GM06990 (cell line): ENCODE measurements at regions not wholly inside any gene's neighbourhood (a gene's known extent, or its start where the extent isn't known, plus 50 kb on each side); places are given as distances from the start of the nearest gene placed in this dataset.

Experiments
- DNase-seq: peaks from one replicate; pipeline ENCODE4 v3.0.0-alpha.2; 2011; ENCODE audit not compliant: insufficient read length; ENCODE audit errors: extremely low read depth
- H3K27me3 ChIP-seq: replicated peaks from 2 replicates; pipeline ENCODE4 v1.6.0; 2011; ENCODE audit warnings: low read length; ENCODE audit not compliant: control insufficient read depth, insufficient read depth
- H3K36me3 ChIP-seq: 2 replicates; pipeline ENCODE4 v1.5.1; 2011; ENCODE audit warnings: low read length; ENCODE audit not compliant: control insufficient read depth, insufficient read depth
- H3K4me3 ChIP-seq: replicated peaks from 2 replicates; pipeline ENCODE4 v1.5.1; 2011; ENCODE audit warnings: low read depth, mild to moderate bottlenecking, control low read depth, low read length
- TF ChIP-seq, protein P1 (sequence below): IDR thresholded peaks from 2 replicates; pipeline ENCODE4 v1.5.1; 2011; ENCODE audit warnings: low read length, control low read depth, mild to moderate bottlenecking, inconsistent platforms; ENCODE audit not compliant: insufficient read depth, poor library complexity, severe bottlenecking

DNA sequence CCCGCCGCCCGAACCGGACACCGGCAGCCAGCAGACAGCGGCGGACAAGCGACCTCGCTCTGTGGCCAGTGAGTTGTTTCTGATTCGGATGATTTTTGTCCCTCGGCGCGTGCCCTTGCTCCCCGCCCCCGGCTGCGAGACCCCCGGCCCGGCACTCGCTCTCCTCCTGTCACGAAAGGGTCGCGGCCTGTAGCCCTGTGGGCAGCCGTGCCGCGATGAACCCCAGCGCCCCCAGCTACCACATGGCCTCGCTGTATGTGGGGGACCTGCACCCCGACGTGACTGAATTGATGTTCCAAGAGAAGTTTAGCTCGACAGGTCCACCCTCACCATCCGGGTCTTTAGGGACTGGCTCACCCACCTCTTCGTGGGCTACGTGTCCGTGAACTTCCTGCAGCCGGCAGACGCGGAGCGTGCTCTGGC is 1257.5 kb upstream of the ACVR2A start:
- TF ChIP-seq, protein P1, sequence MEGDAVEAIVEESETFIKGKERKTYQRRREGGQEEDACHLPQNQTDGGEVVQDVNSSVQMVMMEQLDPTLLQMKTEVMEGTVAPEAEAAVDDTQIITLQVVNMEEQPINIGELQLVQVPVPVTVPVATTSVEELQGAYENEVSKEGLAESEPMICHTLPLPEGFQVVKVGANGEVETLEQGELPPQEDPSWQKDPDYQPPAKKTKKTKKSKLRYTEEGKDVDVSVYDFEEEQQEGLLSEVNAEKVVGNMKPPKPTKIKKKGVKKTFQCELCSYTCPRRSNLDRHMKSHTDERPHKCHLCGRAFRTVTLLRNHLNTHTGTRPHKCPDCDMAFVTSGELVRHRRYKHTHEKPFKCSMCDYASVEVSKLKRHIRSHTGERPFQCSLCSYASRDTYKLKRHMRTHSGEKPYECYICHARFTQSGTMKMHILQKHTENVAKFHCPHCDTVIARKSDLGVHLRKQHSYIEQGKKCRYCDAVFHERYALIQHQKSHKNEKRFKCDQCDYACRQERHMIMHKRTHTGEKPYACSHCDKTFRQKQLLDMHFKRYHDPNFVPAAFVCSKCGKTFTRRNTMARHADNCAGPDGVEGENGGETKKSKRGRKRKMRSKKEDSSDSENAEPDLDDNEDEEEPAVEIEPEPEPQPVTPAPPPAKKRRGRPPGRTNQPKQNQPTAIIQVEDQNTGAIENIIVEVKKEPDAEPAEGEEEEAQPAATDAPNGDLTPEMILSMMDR = no peak
- H3K27me3 ChIP-seq = no peaks in the 10 kb centered on the region
- no peak overlapping the region for H3K4me3 ChIP-seq
- peak; percentile 4 for DNase-seq
- no peaks in the 10 kb centered on the region for H3K36me3 ChIP-seq

- Histone ChIP-seq H3K27me3 (no peaks in the 10 kb centered on the region), H3K36me3 (no peaks in the 10 kb centered on the region), H3K4me3 (no peak overlapping the region)
- DNase-seq = no peak
- TF ChIP-seq, protein P1 = no peak
Observed at GRCh38 chr2:146584316-146584715, 1260.5 kb upstream of the ACVR2A start.

DNA sequence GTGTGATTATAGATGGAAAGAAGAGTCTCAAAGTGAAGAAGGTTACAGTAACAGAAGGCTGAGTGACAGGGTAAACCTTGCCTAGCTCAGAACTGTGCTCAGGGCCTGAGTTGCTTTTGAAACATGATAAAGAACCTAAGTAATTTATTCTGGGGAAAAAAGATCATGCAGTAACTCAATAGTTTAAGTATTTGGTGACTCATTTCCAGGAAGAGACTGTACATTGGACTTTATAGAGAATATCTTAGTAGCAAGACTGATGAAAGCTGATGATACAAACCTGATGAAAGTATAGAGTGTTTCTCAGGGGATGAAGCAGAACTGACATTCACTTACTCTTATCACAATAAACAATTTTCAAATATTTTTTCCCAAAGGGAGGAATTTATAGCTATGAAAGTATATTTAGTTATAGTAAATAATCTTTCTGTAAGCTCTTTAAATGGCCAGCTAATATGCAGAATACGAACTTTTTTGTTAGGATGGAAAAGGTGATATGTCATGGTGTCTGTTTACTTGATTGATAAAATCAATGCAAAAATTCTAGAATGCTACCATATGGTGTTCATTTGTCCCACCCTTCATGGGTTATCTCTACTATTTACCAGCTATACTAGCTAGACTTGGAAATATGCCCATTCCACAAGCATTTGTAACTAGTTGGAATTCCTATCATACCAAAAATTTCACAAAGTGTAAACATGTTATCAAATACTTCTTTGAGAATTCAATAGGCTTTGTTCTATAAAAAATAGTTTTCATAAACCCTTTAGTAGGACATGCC is 1265.5 kb upstream of the ACVR2A start:
- Histone ChIP-seq H3K4me3 (no peak overlapping the region), H3K36me3 (no peaks in the 10 kb centered on the region), H3K27me3 (no peaks in the 10 kb centered on the region)
- DNase-seq = no peak
- TF ChIP-seq, protein P1 = no peak

GRCh38 chr2:146576339-146577111 is 1268.3 kb upstream of the ACVR2A start:
- Histone ChIP-seq H3K4me3 (no peak overlapping the region), H3K36me3 (no peaks in the 10 kb centered on the region), H3K27me3 (no peaks in the 10 kb centered on the region)
- TF ChIP-seq, protein P1 = no peak
- no peak for DNase-seq

DNA sequence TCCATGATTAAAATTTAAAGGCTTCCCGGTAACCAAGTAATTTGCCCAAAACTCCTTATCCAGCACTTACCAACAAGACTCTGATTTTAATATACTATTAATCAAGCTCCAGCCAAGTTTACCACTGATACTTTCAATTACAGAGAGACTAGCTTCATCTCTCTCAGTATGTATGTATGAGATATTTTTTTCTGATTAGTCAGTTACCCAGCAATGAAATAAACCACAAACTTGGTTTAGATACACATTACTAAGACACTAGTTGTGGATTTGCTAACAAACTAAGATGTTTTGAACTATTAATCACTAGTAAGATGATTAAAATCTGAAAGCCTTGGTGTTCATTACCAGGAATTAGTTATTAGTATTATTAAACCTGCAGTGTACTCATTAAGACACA is 1272.2 kb upstream of the ACVR2A start:
- DNase-seq = no peak
- Histone ChIP-seq H3K36me3 (no peaks in the 10 kb centered on the region), H3K4me3 (no peak overlapping the region), H3K27me3 (no peaks in the 10 kb centered on the region)
- TF ChIP-seq, protein P1 = no peak
